ENCODE measurements at regions not wholly inside any gene's neighbourhood (a gene's known extent, or its start where the extent isn't known, plus 50 kb on each side); places are given as distances from the start of the nearest gene placed in this dataset.
"Not testable (repeated sequence)": the region's sequence is repeated elsewhere in the genome, so short reads cannot be mapped to it uniquely, and the experiment has no call there.

GRCh38 chr1:146522812-146523211 is 294.0 kb upstream of the NOTCH2NLA start:
- not testable (repeated sequence) for H3K4me1 ChIP-seq, DNase-seq
- WGBS, 2 donors: no CpG with 5 or more reads among the region's 4 CpGs

GRCh38 chr1:146522345-146522744 is 293.5 kb upstream of the NOTCH2NLA start:
- H3K4me3 ChIP-seq; H3K9me3 ChIP-seq; H3K4me1 ChIP-seq; H3K27ac ChIP-seq; H3K36me3 ChIP-seq (ENCODE audit: low read depth, missing control alignments); H3K27me3 ChIP-seq; DNase-seq; intact Hi-C loops (cut with DNase I; ENCODE audit: low total_unique reads): not testable (repeated sequence)
- WGBS, 2 donors: no CpG with 5 or more reads among the region's 6 CpGs

More at GRCh38 chr1:146522812-146523211, 294.0 kb upstream of the NOTCH2NLA start:
- H3K27me3 ChIP-seq; H3K4me3 ChIP-seq; H3K9me3 ChIP-seq; H3K36me3 ChIP-seq (ENCODE audit: low read depth, missing control alignments); intact Hi-C loops (cut with DNase I; ENCODE audit: low total_unique reads); H3K27ac ChIP-seq: not testable (repeated sequence)

GRCh38 chr1:146521804-146522203 is 293.0 kb upstream of the NOTCH2NLA start:
- H3K4me3 ChIP-seq; H3K36me3 ChIP-seq (ENCODE audit: low read depth, missing control alignments); intact Hi-C loops (cut with DNase I; ENCODE audit: low total_unique reads); H3K4me1 ChIP-seq; H3K27me3 ChIP-seq; DNase-seq; H3K27ac ChIP-seq; H3K9me3 ChIP-seq: not testable (repeated sequence)
- WGBS, 2 donors: no CpG with 5 or more reads among the region's 2 CpGs

- intact Hi-C loops (cut with DNase I; ENCODE audit: low total_unique reads); H3K4me1 ChIP-seq; H3K27me3 ChIP-seq; H3K36me3 ChIP-seq (ENCODE audit: low read depth, missing control alignments); H3K9me3 ChIP-seq; H3K27ac ChIP-seq; H3K4me3 ChIP-seq; DNase-seq: not testable (repeated sequence)
- WGBS, 2 donors: no CpG with 5 or more reads among the region's 4 CpGs
Observed at GRCh38 chr1:146513754-146514153, 284.9 kb upstream of the NOTCH2NLA start.

GRCh38 chr1:146511047-146511777 is 282.4 kb upstream of the NOTCH2NLA start:
- H3K4me3 ChIP-seq; H3K4me1 ChIP-seq; intact Hi-C loops (cut with DNase I; ENCODE audit: low total_unique reads); H3K27ac ChIP-seq; DNase-seq; H3K27me3 ChIP-seq; H3K9me3 ChIP-seq; H3K36me3 ChIP-seq (ENCODE audit: low read depth, missing control alignments): not testable (repeated sequence)
- 87% methylated on average over 2 of the region's 7 CpGs; no CpG with 5 or more reads in 1 of the 2 donors for WGBS, 2 donors

GRCh38 chr1:146510248-146510983 is 281.6 kb upstream of the NOTCH2NLA start:
- DNase-seq; H3K27ac ChIP-seq; H3K4me3 ChIP-seq; H3K36me3 ChIP-seq (ENCODE audit: low read depth, missing control alignments); intact Hi-C loops (cut with DNase I; ENCODE audit: low total_unique reads); H3K4me1 ChIP-seq; H3K27me3 ChIP-seq; H3K9me3 ChIP-seq: not testable (repeated sequence)
- WGBS, 2 donors: no CpG with 5 or more reads among the region's 4 CpGs

GRCh38 chr1:146504121-146504520 is 275.3 kb upstream of the NOTCH2NLA start:
- intact Hi-C loops (cut with DNase I; ENCODE audit: low total_unique reads); H3K9me3 ChIP-seq; H3K4me3 ChIP-seq; H3K36me3 ChIP-seq (ENCODE audit: low read depth, missing control alignments); H3K27me3 ChIP-seq; H3K27ac ChIP-seq; H3K4me1 ChIP-seq; DNase-seq: not testable (repeated sequence)
- WGBS, 2 donors: 89% methylated on average over 4 of the region's 4 CpGs; no CpG with 5 or more reads in 1 of the 2 donors

- H3K36me3 ChIP-seq (ENCODE audit: low read depth, missing control alignments); DNase-seq; H3K27ac ChIP-seq; H3K27me3 ChIP-seq; H3K4me1 ChIP-seq; H3K9me3 ChIP-seq; H3K4me3 ChIP-seq; intact Hi-C loops (cut with DNase I; ENCODE audit: low total_unique reads): not testable (repeated sequence)
- WGBS, 2 donors: no CpG with 5 or more reads among the region's 6 CpGs
Observed at GRCh38 chr1:146487555-146487954, 258.7 kb upstream of the NOTCH2NLA start.

GRCh38 chr1:146487155-146487554 is 258.3 kb upstream of the NOTCH2NLA start:
- intact Hi-C loops (cut with DNase I; ENCODE audit: low total_unique reads); H3K27me3 ChIP-seq; H3K4me1 ChIP-seq; H3K9me3 ChIP-seq; DNase-seq; H3K36me3 ChIP-seq (ENCODE audit: low read depth, missing control alignments): not testable (repeated sequence)
- Histone ChIP-seq H3K27ac (peak overlapping the region in 1 of 2 donors; percentile 61), H3K4me3 (peak overlapping the region in 1 of 2 donors; percentile 51)
- WGBS, 2 donors: no CpG with 5 or more reads among the region's 24 CpGs

- H3K36me3 ChIP-seq (ENCODE audit: low read depth, missing control alignments); H3K9me3 ChIP-seq; intact Hi-C loops (cut with DNase I; ENCODE audit: low total_unique reads); H3K27me3 ChIP-seq; H3K4me1 ChIP-seq: not testable (repeated sequence)
- peak overlapping the region in 1 of 2 donors; percentile 51 for H3K4me3 ChIP-seq
- WGBS, 2 donors: 0% methylated on average over 14 of the region's 35 CpGs; no CpG with 5 or more reads in 1 of the 2 donors
- peak; percentile 41 for DNase-seq
- H3K27ac ChIP-seq: peak overlapping the region; percentile 50 to 61
Observed at GRCh38 chr1:146486300-146487014, 257.6 kb upstream of the NOTCH2NLA start.

- H3K4me3 ChIP-seq; intact Hi-C loops (cut with DNase I; ENCODE audit: low total_unique reads); DNase-seq; H3K27me3 ChIP-seq; H3K9me3 ChIP-seq; H3K36me3 ChIP-seq (ENCODE audit: low read depth, missing control alignments); H3K27ac ChIP-seq; H3K4me1 ChIP-seq: not testable (repeated sequence)
- WGBS, 2 donors: 60 to 67% methylated on average over 1 of the region's 2 CpGs
Observed at GRCh38 chr1:146484195-146484594, 255.4 kb upstream of the NOTCH2NLA start.

All from testis (tissue), 2 donors.